ENCODE measurements at regions not wholly inside any gene's neighbourhood (a gene's known extent, or its start where the extent isn't known, plus 50 kb on each side); places are given as distances from the start of the nearest gene placed in this dataset.
"Not testable (repeated sequence)": the region's sequence is repeated elsewhere in the genome, so short reads cannot be mapped to it uniquely, and the experiment has no call there.

GRCh38 chr6:126988125-126988524 lies 130.3 kb upstream of the RSPO3 start:
- not testable (repeated sequence) for H3K79me1 ChIP-seq (ENCODE audit: low read depth, low read length); H2BK120ac ChIP-seq (ENCODE audit: low read depth, low read length); H3K4me3 ChIP-seq (ENCODE audit: low read length in 2 of 2); H3K9ac ChIP-seq (ENCODE audit: low read depth, low read length, poor library complexity); H2BK15ac ChIP-seq (ENCODE audit: low read length); H3K36me3 ChIP-seq (replicated peaks in 1 of 2; ENCODE audit: control insufficient read depth in 2 of 2, insufficient read depth in 2 of 2, low read length in 2 of 2); H4K91ac ChIP-seq (ENCODE audit: low read depth, low read length, poor library complexity); H3K18ac ChIP-seq (ENCODE audit: low read length); H3K23ac ChIP-seq (ENCODE audit: low read depth, low read length, poor library complexity); H4K8ac ChIP-seq (ENCODE audit: low read depth, low read length); H3K14ac ChIP-seq (ENCODE audit: low read length); H3K27ac ChIP-seq (replicated peaks; ENCODE audit: low read length); H3K9me3 ChIP-seq (replicated peaks in 1 of 2; ENCODE audit: control insufficient read depth in 2 of 2, insufficient read depth in 1 of 2, low read depth in 1 of 2, low read length in 2 of 2); H2BK12ac ChIP-seq (ENCODE audit: low read length); H2AFZ ChIP-seq (ENCODE audit: low read length); H2BK5ac ChIP-seq (ENCODE audit: low read length); DNase-seq (ENCODE audit: low spot score); H3K4me2 ChIP-seq (ENCODE audit: insufficient read depth, low read length, poor library complexity, severe bottlenecking); H3K4ac ChIP-seq (ENCODE audit: low read length); H3K4me1 ChIP-seq (ENCODE audit: control insufficient read depth in 2 of 2, insufficient read depth in 1 of 2, low read depth in 1 of 2, low read length in 2 of 2); H2AK5ac ChIP-seq (ENCODE audit: low read depth, low read length); H3K27me3 ChIP-seq (ENCODE audit: control insufficient read depth in 3 of 3, insufficient read depth in 3 of 3, low read depth in 1 of 3, low read length in 3 of 3)
- no CpG with 5 or more reads among the region's 1 CpG for WGBS, 2 donors (ENCODE audit: extremely low coverage in 2 of 2, insufficient read length in 2 of 2, insufficient replicate concordance in 1 of 2)

GRCh38 chr6:127000631-127001030 lies 117.8 kb upstream of the RSPO3 start:
- Histone ChIP-seq H2BK5ac (ENCODE audit: low read length) (no peak overlapping the region), H2AFZ (ENCODE audit: low read length) (no peak overlapping the region), H4K8ac (ENCODE audit: low read depth, low read length) (no peak overlapping the region), H3K36me3 (replicated peaks in 1 of 2; ENCODE audit: control insufficient read depth in 2 of 2, insufficient read depth in 2 of 2, low read length in 2 of 2) (no peaks in the 10 kb centered on the region), H2BK15ac (ENCODE audit: low read length) (no peak overlapping the region), H3K4me1 (ENCODE audit: control insufficient read depth in 2 of 2, insufficient read depth in 1 of 2, low read depth in 1 of 2, low read length in 2 of 2) (no peaks in the 10 kb centered on the region), H2BK120ac (ENCODE audit: low read depth, low read length) (no peak overlapping the region), H3K79me1 (ENCODE audit: low read depth, low read length) (no peaks in the 10 kb centered on the region), H3K4me2 (ENCODE audit: insufficient read depth, low read length, poor library complexity, severe bottlenecking) (no peak overlapping the region), H3K23ac (ENCODE audit: low read depth, low read length, poor library complexity) (no peak overlapping the region), H2BK12ac (ENCODE audit: low read length) (no peak overlapping the region), H3K27ac (replicated peaks; ENCODE audit: low read length) (no peak overlapping the region), H3K27me3 (ENCODE audit: control insufficient read depth in 3 of 3, insufficient read depth in 3 of 3, low read depth in 1 of 3, low read length in 3 of 3) (no peaks in the 10 kb centered on the region), H3K14ac (ENCODE audit: low read length) (no peak overlapping the region), H3K9ac (ENCODE audit: low read depth, low read length, poor library complexity) (no peak overlapping the region), H3K4me3 (ENCODE audit: low read length in 2 of 2) (no peak overlapping the region), H2AK5ac (ENCODE audit: low read depth, low read length) (no peak overlapping the region), H3K18ac (ENCODE audit: low read length) (no peak overlapping the region), H3K9me3 (replicated peaks in 1 of 2; ENCODE audit: control insufficient read depth in 2 of 2, insufficient read depth in 1 of 2, low read depth in 1 of 2, low read length in 2 of 2) (no peaks in the 10 kb centered on the region), H3K4ac (ENCODE audit: low read length) (no peak overlapping the region), H4K91ac (ENCODE audit: low read depth, low read length, poor library complexity) (no peak overlapping the region)
- WGBS, 2 donors (ENCODE audit: extremely low coverage in 2 of 2, insufficient read length in 2 of 2, insufficient replicate concordance in 1 of 2), result no CpG with 5 or more reads among the region's 6 CpGs
- DNase-seq (ENCODE audit: low spot score), result no peak

GRCh38 chr6:127013865-127014264 lies 104.6 kb upstream of the RSPO3 start:
- Histone ChIP-seq H3K9me3 (replicated peaks in 1 of 2; ENCODE audit: control insufficient read depth in 2 of 2, insufficient read depth in 1 of 2, low read depth in 1 of 2, low read length in 2 of 2) (peaks cover 0 to 2% of the 10 kb centered on the region in 2 donors), H3K79me1 (ENCODE audit: low read depth, low read length) (no peaks in the 10 kb centered on the region), H2AK5ac (ENCODE audit: low read depth, low read length) (no peak overlapping the region), H2AFZ (ENCODE audit: low read length) (no peak overlapping the region), H2BK12ac (ENCODE audit: low read length) (no peak overlapping the region), H3K18ac (ENCODE audit: low read length) (no peak overlapping the region), H4K91ac (ENCODE audit: low read depth, low read length, poor library complexity) (no peak overlapping the region), H3K4me3 (ENCODE audit: low read length in 2 of 2) (no peak overlapping the region), H3K27ac (replicated peaks; ENCODE audit: low read length) (no peak overlapping the region), H2BK15ac (ENCODE audit: low read length) (no peak overlapping the region), H2BK120ac (ENCODE audit: low read depth, low read length) (no peak overlapping the region), H3K4ac (ENCODE audit: low read length) (no peak overlapping the region), H3K36me3 (replicated peaks in 1 of 2; ENCODE audit: control insufficient read depth in 2 of 2, insufficient read depth in 2 of 2, low read length in 2 of 2) (no peaks in the 10 kb centered on the region), H4K8ac (ENCODE audit: low read depth, low read length) (no peak overlapping the region), H3K9ac (ENCODE audit: low read depth, low read length, poor library complexity) (no peak overlapping the region), H3K14ac (ENCODE audit: low read length) (no peak overlapping the region), H2BK5ac (ENCODE audit: low read length) (no peak overlapping the region), H3K4me1 (ENCODE audit: control insufficient read depth in 2 of 2, insufficient read depth in 1 of 2, low read depth in 1 of 2, low read length in 2 of 2) (no peaks in the 10 kb centered on the region), H3K23ac (ENCODE audit: low read depth, low read length, poor library complexity) (no peak overlapping the region), H3K4me2 (ENCODE audit: insufficient read depth, low read length, poor library complexity, severe bottlenecking) (no peak overlapping the region), H3K27me3 (ENCODE audit: control insufficient read depth in 3 of 3, insufficient read depth in 3 of 3, low read depth in 1 of 3, low read length in 3 of 3) (no peaks in the 10 kb centered on the region)
- no CpG with 5 or more reads among the region's 3 CpGs for WGBS, 2 donors (ENCODE audit: extremely low coverage in 2 of 2, insufficient read length in 2 of 2, insufficient replicate concordance in 1 of 2)
- DNase-seq (ENCODE audit: low spot score), result no peak

GRCh38 chr6:127015858-127016257 lies 102.6 kb upstream of the RSPO3 start:
- Histone ChIP-seq H2AK5ac (ENCODE audit: low read depth, low read length) (no peak overlapping the region), H3K27ac (replicated peaks; ENCODE audit: low read length) (no peak overlapping the region), H3K9ac (ENCODE audit: low read depth, low read length, poor library complexity) (no peak overlapping the region), H2BK5ac (ENCODE audit: low read length) (no peak overlapping the region), H3K9me3 (replicated peaks in 1 of 2; ENCODE audit: control insufficient read depth in 2 of 2, insufficient read depth in 1 of 2, low read depth in 1 of 2, low read length in 2 of 2) (peaks cover 0 to 2% of the 10 kb centered on the region in 2 donors), H2AFZ (ENCODE audit: low read length) (peak overlapping the region; percentile 54), H3K23ac (ENCODE audit: low read depth, low read length, poor library complexity) (no peak overlapping the region), H3K14ac (ENCODE audit: low read length) (no peak overlapping the region), H3K18ac (ENCODE audit: low read length) (no peak overlapping the region), H4K8ac (ENCODE audit: low read depth, low read length) (no peak overlapping the region), H3K4me3 (ENCODE audit: low read length in 2 of 2) (no peak overlapping the region), H2BK120ac (ENCODE audit: low read depth, low read length) (no peak overlapping the region), H3K27me3 (ENCODE audit: control insufficient read depth in 3 of 3, insufficient read depth in 3 of 3, low read depth in 1 of 3, low read length in 3 of 3) (no peaks in the 10 kb centered on the region), H4K91ac (ENCODE audit: low read depth, low read length, poor library complexity) (no peak overlapping the region), H3K4me1 (ENCODE audit: control insufficient read depth in 2 of 2, insufficient read depth in 1 of 2, low read depth in 1 of 2, low read length in 2 of 2) (no peaks in the 10 kb centered on the region), H3K4me2 (ENCODE audit: insufficient read depth, low read length, poor library complexity, severe bottlenecking) (no peak overlapping the region), H3K36me3 (replicated peaks in 1 of 2; ENCODE audit: control insufficient read depth in 2 of 2, insufficient read depth in 2 of 2, low read length in 2 of 2) (no peaks in the 10 kb centered on the region), H2BK15ac (ENCODE audit: low read length) (no peak overlapping the region), H3K79me1 (ENCODE audit: low read depth, low read length) (no peaks in the 10 kb centered on the region), H2BK12ac (ENCODE audit: low read length) (no peak overlapping the region), H3K4ac (ENCODE audit: low read length) (no peak overlapping the region)
- no peak for DNase-seq (ENCODE audit: low spot score)

Data from neuronal stem cell (in vitro differentiated cells).